ENCODE measurements at regions not wholly inside any gene's neighbourhood (a gene's known extent, or its start where the extent isn't known, plus 50 kb on each side); places are given as distances from the start of the nearest gene placed in this dataset.

GRCh38 chr7:70986297-70986696, 145.6 kb upstream of the GALNT17 start:
- Mint-ChIP-seq H3K27me3 (ENCODE audit: low read depth in 3 of 3) (peaks cover 0 to 4% (median 0%) of the 10 kb centered on the region in 3 donors), H3K36me3 (no peaks in the 10 kb centered on the region), H3K4me1 (no peaks in the 10 kb centered on the region), H3K27ac (no peak overlapping the region), H3K9me3 (peaks cover 0 to 11% (median 2%) of the 10 kb centered on the region in 7 donors), H3K4me3 (no peak overlapping the region)
- Histone ChIP-seq H4K20me1 (ENCODE audit: insufficient read depth, low read length) (no peaks in the 10 kb centered on the region), H3K27ac (ENCODE audit: low read depth in 1 of 2, low read length in 2 of 2) (no peak overlapping the region), H2AFZ (ENCODE audit: insufficient read depth, low read depth, low read length, poor library complexity, severe bottlenecking) (no peak overlapping the region), H3K27me3 (ENCODE audit: control insufficient read depth in 2 of 2, insufficient read depth in 2 of 2, low read length in 2 of 2) (no peaks in the 10 kb centered on the region), H3K4me2 (replicated peaks; ENCODE audit: extremely low read depth, low read length, poor library complexity, severe bottlenecking) (no peak overlapping the region), H3K9ac (ENCODE audit: insufficient read depth, low read length, poor library complexity, severe bottlenecking) (no peak overlapping the region), H3K4me3 (replicated peaks in 1 of 3; ENCODE audit: low read depth in 2 of 3, low read length in 3 of 3) (no peak overlapping the region), H3K4me1 (ENCODE audit: control insufficient read depth in 1 of 2, insufficient read depth in 2 of 2, low read length in 2 of 2) (no peaks in the 10 kb centered on the region), H3K79me2 (ENCODE audit: insufficient read depth, low read length) (no peaks in the 10 kb centered on the region), H3K9me3 (replicated peaks in 1 of 2; ENCODE audit: control insufficient read depth in 1 of 2, insufficient read depth in 1 of 2, low read length in 2 of 2) (no peaks in the 10 kb centered on the region), H3K36me3 (replicated peaks in 1 of 2; ENCODE audit: control insufficient read depth in 1 of 2, insufficient read depth in 2 of 2, low read length in 2 of 2) (no peaks in the 10 kb centered on the region)
- intact Hi-C loops (cut with micrococcal nuclease), result no loop called here
- no peak for DNase-seq
- TF ChIP-seq CTCF (IDR thresholded peaks at IDR 0.05), result no peak
- 89% methylated on average over 2 of the region's 2 CpGs for WGBS (ENCODE audit: insufficient coverage)

- no peak for TF ChIP-seq CTCF (IDR thresholded peaks at IDR 0.05)
- Histone ChIP-seq H3K36me3 (replicated peaks in 1 of 2; ENCODE audit: control insufficient read depth in 1 of 2, insufficient read depth in 2 of 2, low read length in 2 of 2) (no peaks in the 10 kb centered on the region), H3K27me3 (ENCODE audit: control insufficient read depth in 2 of 2, insufficient read depth in 2 of 2, low read length in 2 of 2) (no peaks in the 10 kb centered on the region), H3K79me2 (ENCODE audit: insufficient read depth, low read length) (no peaks in the 10 kb centered on the region), H4K20me1 (ENCODE audit: insufficient read depth, low read length) (no peaks in the 10 kb centered on the region), H3K4me1 (ENCODE audit: control insufficient read depth in 1 of 2, insufficient read depth in 2 of 2, low read length in 2 of 2) (no peaks in the 10 kb centered on the region), H2AFZ (ENCODE audit: insufficient read depth, low read depth, low read length, poor library complexity, severe bottlenecking) (no peak overlapping the region), H3K27ac (ENCODE audit: low read depth in 1 of 2, low read length in 2 of 2) (no peak overlapping the region), H3K4me3 (replicated peaks in 1 of 3; ENCODE audit: low read depth in 2 of 3, low read length in 3 of 3) (no peak overlapping the region), H3K9ac (ENCODE audit: insufficient read depth, low read length, poor library complexity, severe bottlenecking) (no peak overlapping the region), H3K9me3 (replicated peaks in 1 of 2; ENCODE audit: control insufficient read depth in 1 of 2, insufficient read depth in 1 of 2, low read length in 2 of 2) (peaks cover 7 to 16% of the 10 kb centered on the region in 2 donors), H3K4me2 (replicated peaks; ENCODE audit: extremely low read depth, low read length, poor library complexity, severe bottlenecking) (no peak overlapping the region)
- WGBS (ENCODE audit: insufficient coverage), result 100% methylated on average over 1 of the region's 5 CpGs
- H3K36me3 Mint-ChIP-seq, result no peaks in the 10 kb centered on the region
- no peak overlapping the region for H3K27ac Mint-ChIP-seq
- H3K27me3 Mint-ChIP-seq (ENCODE audit: low read depth in 3 of 3), result peaks cover 0 to 4% (median 0%) of the 10 kb centered on the region in 3 donors
- intact Hi-C loops (cut with micrococcal nuclease), result no loop called here
- no peak for DNase-seq
- no peaks in the 10 kb centered on the region for H3K4me1 Mint-ChIP-seq
- peaks cover 0 to 28% (median 11%) of the 10 kb centered on the region in 7 donors for H3K9me3 Mint-ChIP-seq
- no peak overlapping the region for H3K4me3 Mint-ChIP-seq
Observed at GRCh38 chr7:70994176-70994575, 137.8 kb upstream of the GALNT17 start.

Data from CD14-positive monocyte (primary cell).